ENCODE measurements at regions not wholly inside any gene's neighbourhood (a gene's known extent, or its start where the extent isn't known, plus 50 kb on each side); places are given as distances from the start of the nearest gene placed in this dataset.

GRCh38 chr6:71558974-71559373 is 270.4 kb downstream of the OGFRL1 start:
- 96% methylated on average over 1 of the region's 1 CpG; no CpG with 5 or more reads in 1 of the 2 experiments for WGBS, 2 experiments (ENCODE audit: insufficient coverage in 1 of 2, insufficient read length in 1 of 2)

GRCh38 chr6:71567562-71567961 is 279.0 kb downstream of the OGFRL1 start:
- H3K27ac ChIP-seq (ENCODE audit: low read depth, low read length) = no peak overlapping the region
- no peaks in the 10 kb centered on the region for H3K36me3 ChIP-seq (ENCODE audit: control insufficient read depth, insufficient read depth, low read length)
- no peaks in the 10 kb centered on the region for H3K27me3 ChIP-seq (ENCODE audit: control insufficient read depth, insufficient read depth, low read length, poor library complexity, severe bottlenecking)
- H3K4me1 Mint-ChIP-seq = no peaks in the 10 kb centered on the region
- no peak overlapping the region for H3K27ac Mint-ChIP-seq
- no peak overlapping the region for H3K4me3 Mint-ChIP-seq
- peaks cover 15% of the 10 kb centered on the region for H3K9me3 ChIP-seq (ENCODE audit: control insufficient read depth, low read length)
- no peak overlapping the region for H3K9ac ChIP-seq (ENCODE audit: extremely low read depth, low read length, poor library complexity, severe bottlenecking)
- DNase-seq = no peak
- no peak for TF ChIP-seq CTCF (conservative IDR thresholded peaks at IDR 0.05)
- H3K36me3 Mint-ChIP-seq (ENCODE audit: low read depth) = no peaks in the 10 kb centered on the region
- H3K4me1 ChIP-seq (ENCODE audit: control insufficient read depth, insufficient read depth, low read length) = no peaks in the 10 kb centered on the region
- H3K9me3 Mint-ChIP-seq = no peaks in the 10 kb centered on the region
- no peak overlapping the region for H3K4me3 ChIP-seq (ENCODE audit: low read length)
- no peaks in the 10 kb centered on the region for H3K27me3 Mint-ChIP-seq (ENCODE audit: insufficient read depth)

More at GRCh38 chr6:71558974-71559373, 270.4 kb downstream of the OGFRL1 start:
- TF ChIP-seq CTCF (conservative IDR thresholded peaks at IDR 0.05) = no peak
- peaks cover 59% of the 10 kb centered on the region for H3K9me3 Mint-ChIP-seq
- H3K27me3 ChIP-seq (ENCODE audit: control insufficient read depth, insufficient read depth, low read length, poor library complexity, severe bottlenecking) = no peaks in the 10 kb centered on the region
- DNase-seq = no peak
- no peak overlapping the region for H3K4me3 Mint-ChIP-seq
- no peaks in the 10 kb centered on the region for H3K4me1 Mint-ChIP-seq
- no peak overlapping the region for H3K9ac ChIP-seq (ENCODE audit: extremely low read depth, low read length, poor library complexity, severe bottlenecking)
- no peak overlapping the region for H3K4me3 ChIP-seq (ENCODE audit: low read length)
- no peaks in the 10 kb centered on the region for H3K36me3 ChIP-seq (ENCODE audit: control insufficient read depth, insufficient read depth, low read length)
- H3K9me3 ChIP-seq (ENCODE audit: control insufficient read depth, low read length) = peaks cover 45% of the 10 kb centered on the region
- H3K27ac ChIP-seq (ENCODE audit: low read depth, low read length) = no peak overlapping the region
- no peaks in the 10 kb centered on the region for H3K4me1 ChIP-seq (ENCODE audit: control insufficient read depth, insufficient read depth, low read length)
- H3K27me3 Mint-ChIP-seq (ENCODE audit: insufficient read depth) = no peaks in the 10 kb centered on the region
- no peak overlapping the region for H3K27ac Mint-ChIP-seq
- H3K36me3 Mint-ChIP-seq (ENCODE audit: low read depth) = peaks cover 4% of the 10 kb centered on the region

DNA sequence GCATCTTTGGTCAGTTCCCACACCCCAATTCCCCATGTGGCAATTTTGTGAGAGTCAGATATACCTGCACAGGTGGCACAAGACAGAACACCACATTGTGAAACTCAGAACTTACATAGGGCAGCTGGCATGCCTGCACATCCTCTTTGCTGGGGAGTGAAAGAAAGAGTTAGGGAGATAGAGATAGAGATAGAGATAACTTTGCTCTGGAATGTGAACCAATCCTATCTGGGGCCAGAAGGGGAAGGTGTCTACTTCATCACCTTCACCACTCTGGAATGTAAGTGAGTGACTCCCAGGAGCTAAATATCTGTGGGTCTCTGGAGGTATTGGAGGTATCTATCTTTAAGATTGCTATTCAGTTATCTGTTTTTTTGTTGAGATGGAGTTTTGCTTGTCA is 289.2 kb downstream of the OGFRL1 start:
- no peak overlapping the region for H3K4me3 Mint-ChIP-seq
- H3K4me1 ChIP-seq (ENCODE audit: control insufficient read depth, insufficient read depth, low read length) = no peaks in the 10 kb centered on the region
- H3K27me3 Mint-ChIP-seq (ENCODE audit: insufficient read depth) = no peaks in the 10 kb centered on the region
- no peak overlapping the region for H3K27ac ChIP-seq (ENCODE audit: low read depth, low read length)
- no peaks in the 10 kb centered on the region for H3K9me3 Mint-ChIP-seq
- H3K27ac Mint-ChIP-seq = no peak overlapping the region
- no peaks in the 10 kb centered on the region for H3K9me3 ChIP-seq (ENCODE audit: control insufficient read depth, low read length)
- TF ChIP-seq CTCF (conservative IDR thresholded peaks at IDR 0.05) = no peak
- H3K27me3 ChIP-seq (ENCODE audit: control insufficient read depth, insufficient read depth, low read length, poor library complexity, severe bottlenecking) = no peaks in the 10 kb centered on the region
- no peaks in the 10 kb centered on the region for H3K4me1 Mint-ChIP-seq
- no peak overlapping the region for H3K9ac ChIP-seq (ENCODE audit: extremely low read depth, low read length, poor library complexity, severe bottlenecking)
- no peak overlapping the region for H3K4me3 ChIP-seq (ENCODE audit: low read length)
- H3K36me3 ChIP-seq (ENCODE audit: control insufficient read depth, insufficient read depth, low read length) = no peaks in the 10 kb centered on the region
- no peak for DNase-seq
- H3K36me3 Mint-ChIP-seq (ENCODE audit: low read depth) = no peaks in the 10 kb centered on the region
